ENCODE measurements at regions not wholly inside any gene's neighbourhood (a gene's known extent, or its start where the extent isn't known, plus 50 kb on each side); places are given as distances from the start of the nearest gene placed in this dataset.

- in situ Hi-C loops (cut with HindIII; ENCODE audit: low pct_ligation_motif_present, low sequenced_read_pairs), result no loop called here
- H3K27ac ChIP-seq, result no peak overlapping the region
- no peaks in the 10 kb centered on the region for H3K36me3 ChIP-seq (replicated peaks)
- DNase-seq, result no peak
- no peaks in the 10 kb centered on the region for H3K27me3 ChIP-seq (replicated peaks)
- no peak for TF ChIP-seq CTCF (IDR thresholded peaks at IDR 0.05; ENCODE audit: low read depth, low read length, missing control alignments)
- H3K4me3 ChIP-seq (ENCODE audit: low read depth, low read length), result no peak overlapping the region
Measured at GRCh38 chr13:104043184-104043583, 977.0 kb upstream of the SLC10A2 start.

- no peak for DNase-seq
- in situ Hi-C loops (cut with HindIII; ENCODE audit: low pct_ligation_motif_present, low sequenced_read_pairs), result no loop called here
- Histone ChIP-seq H3K27ac (no peak overlapping the region), H3K36me3 (replicated peaks) (no peaks in the 10 kb centered on the region), H3K27me3 (replicated peaks) (no peaks in the 10 kb centered on the region), H3K4me3 (ENCODE audit: low read depth, low read length) (no peak overlapping the region)
- no peak for TF ChIP-seq CTCF (IDR thresholded peaks at IDR 0.05; ENCODE audit: low read depth, low read length, missing control alignments)
Measured at GRCh38 chr13:104034891-104035290, 968.7 kb upstream of the SLC10A2 start.

- in situ Hi-C loops (cut with HindIII; ENCODE audit: low pct_ligation_motif_present, low sequenced_read_pairs), result no loop called here
- no peaks in the 10 kb centered on the region for H3K27me3 ChIP-seq (replicated peaks)
- no peak for DNase-seq
- TF ChIP-seq CTCF (IDR thresholded peaks at IDR 0.05; ENCODE audit: low read depth, low read length, missing control alignments), result no peak
- H3K36me3 ChIP-seq (replicated peaks), result no peaks in the 10 kb centered on the region
- peak overlapping the region; percentile 63 for H3K27ac ChIP-seq
- H3K4me3 ChIP-seq (ENCODE audit: low read depth, low read length), result no peak overlapping the region
Measured at GRCh38 chr13:104025303-104025702, 959.1 kb upstream of the SLC10A2 start.

- in situ Hi-C loops (cut with HindIII; ENCODE audit: low pct_ligation_motif_present, low sequenced_read_pairs), result no loop called here
- Histone ChIP-seq H3K4me3 (ENCODE audit: low read depth, low read length) (no peak overlapping the region), H3K36me3 (replicated peaks) (no peaks in the 10 kb centered on the region), H3K27ac (peak overlapping the region; percentile 63), H3K27me3 (replicated peaks) (no peaks in the 10 kb centered on the region)
- TF ChIP-seq CTCF (IDR thresholded peaks at IDR 0.05; ENCODE audit: low read depth, low read length, missing control alignments), result no peak
- peak; percentile 73 for DNase-seq
Measured at GRCh38 chr13:104024416-104025170, 958.4 kb upstream of the SLC10A2 start.

GRCh38 chr13:104021806-104022397 lies 955.7 kb upstream of the SLC10A2 start:
- no peak for DNase-seq
- in situ Hi-C loops (cut with HindIII; ENCODE audit: low pct_ligation_motif_present, low sequenced_read_pairs), result no loop called here
- Histone ChIP-seq H3K4me3 (ENCODE audit: low read depth, low read length) (no peak overlapping the region), H3K27ac (no peak overlapping the region), H3K27me3 (replicated peaks) (no peaks in the 10 kb centered on the region), H3K36me3 (replicated peaks) (no peaks in the 10 kb centered on the region)
- TF ChIP-seq CTCF (IDR thresholded peaks at IDR 0.05; ENCODE audit: low read depth, low read length, missing control alignments), result no peak

All from brain microvascular endothelial cell (primary cell).